ENCODE measurements at regions not wholly inside any gene's neighbourhood (a gene's known extent, or its start where the extent isn't known, plus 50 kb on each side); places are given as distances from the start of the nearest gene placed in this dataset.
A peak's percentile ranks its signal among the peaks of the same experiment; 100 is the strongest.

DNA sequence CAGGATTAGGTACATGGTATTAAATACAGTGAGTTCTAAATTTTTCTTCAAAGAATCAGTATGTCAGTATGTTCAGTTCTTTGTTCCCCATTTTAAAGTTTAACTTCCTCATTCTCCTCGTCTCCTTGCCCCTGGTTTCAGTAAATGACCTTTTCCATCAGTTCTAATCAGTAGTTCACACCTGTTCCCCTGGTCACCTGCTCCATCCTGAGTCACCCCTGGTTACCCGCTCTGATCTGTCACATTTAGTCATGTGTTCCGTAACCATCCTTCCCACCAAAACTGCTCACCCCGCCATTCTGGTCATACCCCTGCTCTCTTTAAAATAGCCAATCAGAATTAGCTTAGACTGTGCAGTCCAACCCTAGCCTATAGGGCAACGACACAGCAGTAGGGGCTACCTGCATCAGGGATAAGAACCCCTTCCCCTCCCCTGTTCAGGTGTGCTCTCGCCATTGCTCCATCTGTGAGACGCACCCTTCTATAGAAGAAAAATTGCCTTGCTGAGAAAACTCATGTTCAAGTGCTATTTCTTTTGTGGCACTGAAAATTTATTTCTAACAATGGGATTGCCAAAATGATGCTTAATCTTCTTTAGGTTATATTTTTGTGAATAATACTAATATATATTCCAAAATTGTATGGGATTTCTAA, 181.3 kb downstream of the OR13H1 start:
- H3K9me3 ChIP-seq (replicated peaks; ENCODE audit: insufficient read depth, low read length) = no peaks in the 10 kb centered on the region
- H3K27me3 ChIP-seq (replicated peaks; ENCODE audit: insufficient read depth, low read length) = no peaks in the 10 kb centered on the region
- H3K4me1 ChIP-seq (ENCODE audit: low read length) = peaks cover 6% of the 10 kb centered on the region
- H3K4me3 ChIP-seq (ENCODE audit: low read length) = no peak overlapping the region
- H4K20me1 ChIP-seq (ENCODE audit: insufficient read depth, low read length) = no peaks in the 10 kb centered on the region
- H3K79me2 ChIP-seq (ENCODE audit: low read length) = no peaks in the 10 kb centered on the region
- H2AFZ ChIP-seq (ENCODE audit: low read length) = no peak overlapping the region
- H3K9me2 ChIP-seq (replicated peaks; ENCODE audit: insufficient read depth, low read length) = no peaks in the 10 kb centered on the region
- no peak for DNase-seq
- H3K9ac ChIP-seq (ENCODE audit: low read length) = no peak overlapping the region
- peak overlapping the region; percentile 39; the same call in 1 of the 2 replicates for H3K27ac ChIP-seq (ENCODE audit: low read length)
- TF ChIP-seq EZH2phosphoT487 (IDR thresholded peaks at IDR 0.05; ENCODE audit: low read length) (no peak), EZH2 (optimal IDR thresholded peaks at IDR 0.05; ENCODE audit: low read depth, low read length) (no peak)
- TF ChIP-seq, protein P1, sequence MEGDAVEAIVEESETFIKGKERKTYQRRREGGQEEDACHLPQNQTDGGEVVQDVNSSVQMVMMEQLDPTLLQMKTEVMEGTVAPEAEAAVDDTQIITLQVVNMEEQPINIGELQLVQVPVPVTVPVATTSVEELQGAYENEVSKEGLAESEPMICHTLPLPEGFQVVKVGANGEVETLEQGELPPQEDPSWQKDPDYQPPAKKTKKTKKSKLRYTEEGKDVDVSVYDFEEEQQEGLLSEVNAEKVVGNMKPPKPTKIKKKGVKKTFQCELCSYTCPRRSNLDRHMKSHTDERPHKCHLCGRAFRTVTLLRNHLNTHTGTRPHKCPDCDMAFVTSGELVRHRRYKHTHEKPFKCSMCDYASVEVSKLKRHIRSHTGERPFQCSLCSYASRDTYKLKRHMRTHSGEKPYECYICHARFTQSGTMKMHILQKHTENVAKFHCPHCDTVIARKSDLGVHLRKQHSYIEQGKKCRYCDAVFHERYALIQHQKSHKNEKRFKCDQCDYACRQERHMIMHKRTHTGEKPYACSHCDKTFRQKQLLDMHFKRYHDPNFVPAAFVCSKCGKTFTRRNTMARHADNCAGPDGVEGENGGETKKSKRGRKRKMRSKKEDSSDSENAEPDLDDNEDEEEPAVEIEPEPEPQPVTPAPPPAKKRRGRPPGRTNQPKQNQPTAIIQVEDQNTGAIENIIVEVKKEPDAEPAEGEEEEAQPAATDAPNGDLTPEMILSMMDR (IDR thresholded peaks at IDR 0.05; ENCODE audit: low read length) = no peak
- 0 out of 2 replicates have a peak, but pooled peaks cover 6% of the 10 kb centered on the region for H3F3A ChIP-seq (ENCODE audit: insufficient read depth, low read length)
- no peak overlapping the region for H3K4me2 ChIP-seq (ENCODE audit: low read depth, low read length)
- H3K36me3 ChIP-seq (replicated peaks; ENCODE audit: insufficient read depth, low read length) = no peaks in the 10 kb centered on the region

DNA sequence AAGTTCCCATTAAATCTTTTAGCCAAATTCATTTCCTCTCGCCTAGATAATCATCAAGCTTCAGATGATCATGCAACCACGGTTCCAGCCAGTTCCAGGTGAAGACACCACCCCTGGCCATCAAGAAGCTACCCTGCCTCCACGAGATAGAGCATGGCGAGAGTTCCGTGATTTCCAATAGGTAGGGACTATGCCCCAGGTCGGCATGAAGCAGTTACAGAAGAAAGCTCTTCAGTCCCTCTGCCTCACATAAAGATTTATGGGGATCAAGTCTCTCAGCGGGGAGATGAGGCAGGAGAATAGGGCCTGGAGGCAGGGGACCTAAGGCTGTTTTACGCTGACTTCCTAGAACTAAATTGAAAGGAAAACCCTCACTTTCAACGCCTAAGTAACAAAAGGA, 183.9 kb downstream of the OR13H1 start:
- peaks cover 6% of the 10 kb centered on the region for H3K4me1 ChIP-seq (ENCODE audit: low read length)
- H3K9me3 ChIP-seq (replicated peaks; ENCODE audit: insufficient read depth, low read length) = no peaks in the 10 kb centered on the region
- no peak overlapping the region for H3K4me2 ChIP-seq (ENCODE audit: low read depth, low read length)

DNA sequence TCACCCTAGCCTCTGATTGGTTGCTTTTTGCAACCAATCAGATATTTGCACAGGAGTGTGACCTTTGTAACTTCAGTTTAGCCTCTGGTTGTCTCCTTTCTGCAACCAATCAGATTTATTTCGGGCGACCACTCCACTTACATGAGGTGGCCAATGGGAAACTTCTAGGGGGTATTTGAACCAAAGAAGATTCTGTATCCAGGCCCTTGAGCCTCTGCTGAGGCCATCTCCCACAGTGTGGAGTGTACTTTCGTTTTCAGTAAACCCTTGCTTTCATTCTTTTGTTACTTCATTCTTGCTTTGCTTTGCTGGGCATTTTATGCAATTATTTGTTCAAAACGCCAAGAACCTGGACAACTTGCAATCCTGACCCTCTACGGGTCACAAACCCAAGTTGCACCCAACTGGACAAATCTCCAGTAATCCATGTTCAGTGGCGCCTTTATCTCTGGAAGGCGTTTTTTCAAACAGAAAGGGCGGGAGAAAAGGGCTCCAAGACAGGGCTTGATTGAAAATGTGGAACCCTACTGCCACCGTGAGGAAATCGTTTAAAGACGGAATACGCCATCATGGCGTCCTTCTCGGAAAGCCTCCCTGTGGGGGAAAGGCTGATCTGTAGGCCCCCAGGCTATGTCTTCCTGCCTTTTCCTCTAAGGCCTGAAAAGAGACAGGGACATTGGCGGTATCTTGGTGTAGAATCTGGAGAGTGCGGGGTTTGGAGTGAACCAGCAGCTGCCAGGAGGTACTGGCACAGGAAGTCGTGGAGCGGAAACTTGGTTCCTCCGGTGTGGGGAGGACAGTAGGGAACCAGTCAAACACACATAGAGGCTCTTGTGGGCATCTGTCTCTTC, 184.6 kb downstream of the OR13H1 start:
- peak; percentile 84 for DNase-seq
- Histone ChIP-seq H2AFZ (ENCODE audit: low read length) (peak overlapping the region; percentile 49), H3K9ac (ENCODE audit: low read length) (peak overlapping the region; percentile 70)

More for the DNA sequence above, 183.9 kb downstream of the OR13H1 start:
- no peaks in the 10 kb centered on the region for H3K27me3 ChIP-seq (replicated peaks; ENCODE audit: insufficient read depth, low read length)
- H3K79me2 ChIP-seq (ENCODE audit: low read length) = no peaks in the 10 kb centered on the region
- no peaks in the 10 kb centered on the region for H3K36me3 ChIP-seq (replicated peaks; ENCODE audit: insufficient read depth, low read length)
- DNase-seq = no peak
- H3K27ac ChIP-seq (ENCODE audit: low read length) = no peak overlapping the region; the same call in 1 of the 2 replicates
- H4K20me1 ChIP-seq (ENCODE audit: insufficient read depth, low read length) = no peaks in the 10 kb centered on the region
- H3F3A ChIP-seq (ENCODE audit: insufficient read depth, low read length) = 0 out of 2 replicates have a peak, but pooled peaks cover 6% of the 10 kb centered on the region
- H3K4me3 ChIP-seq (ENCODE audit: low read length) = no peak overlapping the region
- no peaks in the 10 kb centered on the region for H3K9me2 ChIP-seq (replicated peaks; ENCODE audit: insufficient read depth, low read length)
- H2AFZ ChIP-seq (ENCODE audit: low read length) = no peak overlapping the region
- TF ChIP-seq, protein P1 (IDR thresholded peaks at IDR 0.05; ENCODE audit: low read length) = no peak
- TF ChIP-seq EZH2phosphoT487 (IDR thresholded peaks at IDR 0.05; ENCODE audit: low read length) (no peak), EZH2 (optimal IDR thresholded peaks at IDR 0.05; ENCODE audit: low read depth, low read length) (no peak)
- no peak overlapping the region for H3K9ac ChIP-seq (ENCODE audit: low read length)

More for the DNA sequence above, 184.6 kb downstream of the OR13H1 start:
- Histone ChIP-seq H3K27me3 (replicated peaks; ENCODE audit: insufficient read depth, low read length) (no peaks in the 10 kb centered on the region), H3K4me2 (ENCODE audit: low read depth, low read length) (peak overlapping the region; percentile 61; the same call in 1 of the 2 replicates), H3K36me3 (replicated peaks; ENCODE audit: insufficient read depth, low read length) (no peaks in the 10 kb centered on the region), H3K79me2 (ENCODE audit: low read length) (no peaks in the 10 kb centered on the region), H3K9me3 (replicated peaks; ENCODE audit: insufficient read depth, low read length) (no peaks in the 10 kb centered on the region), H3K9me2 (replicated peaks; ENCODE audit: insufficient read depth, low read length) (no peaks in the 10 kb centered on the region), H3K4me1 (ENCODE audit: low read length) (peaks cover 6% of the 10 kb centered on the region), H3K27ac (ENCODE audit: low read length) (peak overlapping the region; percentile 85), H4K20me1 (ENCODE audit: insufficient read depth, low read length) (no peaks in the 10 kb centered on the region), H3F3A (ENCODE audit: insufficient read depth, low read length) (0 out of 2 replicates have a peak, but pooled peaks cover 6% of the 10 kb centered on the region), H3K4me3 (ENCODE audit: low read length) (peak overlapping the region; percentile 52)
- TF ChIP-seq, protein P1 (IDR thresholded peaks at IDR 0.05; ENCODE audit: low read length) = peak; percentile 44
- no peak for TF ChIP-seq EZH2 (optimal IDR thresholded peaks at IDR 0.05; ENCODE audit: low read depth, low read length)
